ENCODE measurements at regions not wholly inside any gene's neighbourhood (a gene's known extent, or its start where the extent isn't known, plus 50 kb on each side); places are given as distances from the start of the nearest gene placed in this dataset.

- no peak for DNase-seq
Observed at GRCh38 chr7:55629051-55629677, 56.9 kb upstream of the VOPP1 start.

More at GRCh38 chr7:55629051-55629677, 56.9 kb upstream of the VOPP1 start:
- no peak overlapping the region for H2BK15ac ChIP-seq (ENCODE audit: low read depth, low read length)
- H3K18ac ChIP-seq (ENCODE audit: insufficient read length, low read depth, low read length): no peak overlapping the region
- no peaks in the 10 kb centered on the region for H3K27me3 ChIP-seq (ENCODE audit: insufficient read depth, low read length)
- no peak overlapping the region for H2BK12ac ChIP-seq (ENCODE audit: insufficient read length, low read depth, low read length)
- H2BK20ac ChIP-seq (ENCODE audit: low read depth, low read length, poor library complexity, severe bottlenecking): no peak overlapping the region
- Mint-ChIP-seq H3K27me3 (ENCODE audit: low read depth) (peaks cover 16% of the 10 kb centered on the region), H3K4me1 (peaks cover 2 to 3% of the 10 kb centered on the region in 2 experiments; a peak in 3 of 4 replicates), H3K9me3 (peaks cover 48 to 52% of the 10 kb centered on the region in 2 experiments), H3K27ac (no peak overlapping the region), H3K36me3 (ENCODE audit: insufficient read depth in 1 of 3, low read depth in 3 of 3) (peaks cover 2 to 3% (median 2%) of the 10 kb centered on the region in 3 experiments; a peak in 3 of 7 replicates), H3K4me3 (no peak overlapping the region)
- H3K9ac ChIP-seq (ENCODE audit: extremely low read depth, insufficient read length, low read length): no peak overlapping the region
- H2BK5ac ChIP-seq (ENCODE audit: insufficient read length, low read length): no peak overlapping the region
- H3K4me2 ChIP-seq (ENCODE audit: insufficient read depth, insufficient read length, low read length): no peak overlapping the region
- no peaks in the 10 kb centered on the region for H3K23me2 ChIP-seq (ENCODE audit: insufficient read length, low read depth, low read length, poor library complexity, severe bottlenecking)
- no peak overlapping the region for H3T11ph ChIP-seq (ENCODE audit: low read length)
- H3K14ac ChIP-seq (ENCODE audit: insufficient read depth, low read length): no peak overlapping the region
- H2BK120ac ChIP-seq (ENCODE audit: low read depth, low read length, poor library complexity, severe bottlenecking): no peak overlapping the region
- TF ChIP-seq CTCF (conservative IDR thresholded peaks at IDR 0.05): no peak
- no peak overlapping the region for H3K4ac ChIP-seq (ENCODE audit: low read depth, low read length)
- no peaks in the 10 kb centered on the region for H3K79me2 ChIP-seq (ENCODE audit: insufficient read depth, low read length)
- H4K20me1 ChIP-seq (ENCODE audit: control insufficient read depth, insufficient read depth, insufficient read length): no peaks in the 10 kb centered on the region
- H4K8ac ChIP-seq (replicated peaks; ENCODE audit: insufficient read length, low read depth, low read length): no peak overlapping the region
- no peak overlapping the region for H4K91ac ChIP-seq (ENCODE audit: insufficient read length, low read depth, low read length)
- H3K79me1 ChIP-seq (ENCODE audit: insufficient read depth, low read depth, low read length, poor library complexity, severe bottlenecking): no peaks in the 10 kb centered on the region
- H2AFZ ChIP-seq (ENCODE audit: low read length): no peak overlapping the region
- no peak overlapping the region for H3K27ac ChIP-seq (ENCODE audit: insufficient read length, low read depth, low read length)
- no peak overlapping the region for H3K23ac ChIP-seq (ENCODE audit: insufficient read length, low read depth, low read length)
- no peak overlapping the region for H4K5ac ChIP-seq (ENCODE audit: insufficient read length, low read depth, low read length)
- no peak overlapping the region for H2AK5ac ChIP-seq (ENCODE audit: insufficient read length, low read length)
- no peaks in the 10 kb centered on the region for H3K4me1 ChIP-seq (ENCODE audit: insufficient read depth, low read length)
- no peak overlapping the region for H3K56ac ChIP-seq (ENCODE audit: insufficient read length, low read depth, low read length)
- H3K9me3 ChIP-seq (ENCODE audit: control insufficient read depth, low read depth, low read length): peaks cover 9% of the 10 kb centered on the region
- WGBS (ENCODE audit: extremely low coverage, insufficient read length, low lambda C conversion rate): no CpG with 5 or more reads among the region's 2 CpGs
